HG03521 (cell line): ENCODE measurements at regions not wholly inside any gene's neighbourhood (a gene's known extent, or its start where the extent isn't known, plus 50 kb on each side); places are given as distances from the start of the nearest gene placed in this dataset.
A peak's percentile ranks its signal among the peaks of the same experiment; 100 is the strongest.

Experiments
- ATAC-seq: cut with Tn5 transposase; IDR thresholded peaks from one replicate; pipeline ENCODE4 v1.9.1; 2021; ENCODE audit warnings: mild to moderate bottlenecking, moderate library complexity; ENCODE audit not compliant: unreplicated experiment

GRCh38 chr11:32003335-32003734 lies 87.5 kb upstream of the RCN1 start:
- ATAC-seq, result no peak

GRCh38 chr11:32002311-32002710 lies 88.6 kb upstream of the RCN1 start:
- no peak for ATAC-seq

GRCh38 chr11:31997955-31998354 lies 92.9 kb upstream of the RCN1 start:
- ATAC-seq, result no peak

GRCh38 chr11:31996159-31996881 lies 94.6 kb upstream of the RCN1 start:
- no peak for ATAC-seq

- peak; percentile 73 for ATAC-seq
These were observed 95.3 kb upstream of the RCN1 start for GRCh38 chr11:31995525-31996094.

- ATAC-seq, result no peak
These were observed 95.8 kb upstream of the RCN1 start for GRCh38 chr11:31995032-31995431.

GRCh38 chr11:31987118-31988005 lies 103.5 kb upstream of the RCN1 start:
- no peak for ATAC-seq

- ATAC-seq, result no peak
These were observed 104.5 kb upstream of the RCN1 start for GRCh38 chr11:31986201-31986889.

- no peak for ATAC-seq
These were observed 109.4 kb upstream of the RCN1 start for GRCh38 chr11:31981457-31981856.

GRCh38 chr11:31977343-31977742 lies 113.5 kb upstream of the RCN1 start:
- no peak for ATAC-seq

GRCh38 chr11:31974366-31975136 lies 116.3 kb upstream of the RCN1 start:
- no peak for ATAC-seq

- no peak for ATAC-seq
These were observed 117.7 kb upstream of the RCN1 start for GRCh38 chr11:31973172-31973571.

- no peak for ATAC-seq
These were observed 118.3 kb upstream of the RCN1 start for GRCh38 chr11:31972623-31973022.

GRCh38 chr11:31969359-31969702 lies 121.5 kb upstream of the RCN1 start:
- no peak for ATAC-seq

- no peak for ATAC-seq
These were observed 122.2 kb upstream of the RCN1 start for GRCh38 chr11:31968461-31969358.

- ATAC-seq, result no peak
These were observed 123.3 kb upstream of the RCN1 start for GRCh38 chr11:31967404-31968130.

GRCh38 chr11:31966846-31967245 lies 124.0 kb upstream of the RCN1 start:
- no peak for ATAC-seq

- ATAC-seq, result no peak
These were observed 126.7 kb upstream of the RCN1 start for GRCh38 chr11:31964181-31964580.

- no peak for ATAC-seq
These were observed 130.7 kb upstream of the RCN1 start for GRCh38 chr11:31960126-31960525.
